HG03354 (cell line): ENCODE measurements at regions not wholly inside any gene's neighbourhood (a gene's known extent, or its start where the extent isn't known, plus 50 kb on each side); places are given as distances from the start of the nearest gene placed in this dataset.
A peak's percentile ranks its signal among the peaks of the same experiment; 100 is the strongest.

ENCODE experiments used
- ATAC-seq: cut with Tn5 transposase; IDR thresholded peaks from one replicate; pipeline ENCODE4 v1.9.1; 2021; ENCODE audit warnings: mild to moderate bottlenecking; ENCODE audit not compliant: unreplicated experiment, poor library complexity, severe bottlenecking

DNA sequence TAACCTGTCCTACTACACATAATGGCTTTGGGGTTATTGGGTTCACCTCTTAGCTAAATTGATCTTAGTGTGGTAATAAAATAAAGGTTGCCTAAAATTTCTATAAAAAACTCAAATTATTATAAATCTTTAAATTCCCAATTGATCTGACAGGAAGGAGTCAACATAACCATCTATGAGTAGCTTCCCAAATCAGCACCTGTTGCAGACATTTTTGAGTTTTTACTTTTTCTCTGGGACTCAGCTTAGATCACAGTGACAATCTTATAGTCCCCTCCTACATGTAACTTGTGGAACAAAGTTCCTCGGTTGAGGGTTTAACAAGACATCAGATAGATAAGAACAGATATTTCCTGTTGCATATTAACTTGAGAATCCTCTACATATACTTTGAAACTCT lies 601.0 kb downstream of the TUSC7 start:
- ATAC-seq = no peak

DNA sequence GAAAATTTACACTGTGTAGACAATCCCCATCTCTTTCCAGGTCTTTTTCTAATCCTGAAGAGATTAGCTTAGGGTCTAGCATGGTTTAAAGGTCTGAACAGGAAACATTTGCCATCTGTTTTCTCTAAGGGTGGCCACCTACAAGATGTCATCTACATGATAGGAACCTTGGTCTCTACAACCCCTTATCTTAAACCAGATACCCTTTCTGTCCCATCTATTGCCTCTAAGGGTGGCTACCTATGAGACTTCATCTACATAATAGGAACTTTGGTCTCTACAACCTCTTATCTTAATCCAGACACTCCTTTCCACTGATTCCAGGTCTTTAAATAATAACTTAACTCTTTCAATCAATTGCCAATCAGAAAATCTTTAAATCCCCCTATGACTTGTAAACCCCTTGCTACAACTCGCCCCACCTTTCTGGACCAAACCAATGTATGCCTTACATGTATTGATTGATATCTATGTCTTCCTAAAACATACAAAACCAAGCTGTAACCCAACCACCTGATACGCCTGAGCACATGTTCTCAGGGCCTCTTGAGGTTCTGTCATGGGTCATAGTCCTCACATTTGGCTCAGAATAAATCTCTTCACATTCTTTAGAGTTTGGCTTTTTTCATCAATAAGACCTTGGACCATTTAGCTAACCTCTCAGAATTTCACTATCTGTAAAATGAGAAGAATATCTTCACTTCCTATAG lies 605.0 kb downstream of the TUSC7 start:
- ATAC-seq = no peak

DNA sequence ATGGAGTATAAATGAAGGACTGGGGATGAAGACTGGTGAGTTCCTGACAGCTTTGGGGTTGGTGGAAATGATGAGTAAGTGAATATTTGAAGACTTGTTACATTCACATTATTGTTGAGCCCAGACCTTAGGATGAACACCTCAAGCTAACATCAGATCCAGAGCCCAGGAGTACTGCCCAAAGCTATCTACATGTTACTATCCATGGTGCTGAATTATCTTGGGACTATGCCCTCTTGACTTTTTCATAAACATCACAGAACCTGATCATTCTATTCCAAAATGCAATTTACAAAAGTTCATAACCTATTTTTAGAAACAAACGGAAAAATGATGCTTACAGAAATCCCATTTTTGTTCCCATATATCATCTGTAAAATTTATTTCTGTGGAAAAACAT lies 613.3 kb downstream of the TUSC7 start:
- no peak for ATAC-seq

DNA sequence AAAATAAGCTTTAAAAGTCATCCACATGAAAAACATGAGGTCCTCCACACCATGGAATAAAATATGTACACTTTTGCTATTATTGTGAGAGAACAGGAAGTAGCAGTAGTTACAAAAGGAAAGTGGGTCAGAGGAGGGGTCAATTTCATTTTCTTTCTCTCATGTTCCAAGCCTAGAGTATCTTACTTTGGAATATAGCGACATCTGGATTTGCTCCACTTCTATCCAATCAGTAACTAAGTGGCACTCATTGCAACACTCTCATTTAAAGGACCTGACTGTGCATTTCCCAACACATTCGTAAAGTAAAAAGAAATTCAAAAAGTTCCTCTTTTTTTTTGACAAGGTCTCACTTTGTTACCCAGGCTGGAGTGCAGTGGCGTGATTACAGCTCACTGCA lies 637.3 kb downstream of the TUSC7 start:
- no peak for ATAC-seq

DNA sequence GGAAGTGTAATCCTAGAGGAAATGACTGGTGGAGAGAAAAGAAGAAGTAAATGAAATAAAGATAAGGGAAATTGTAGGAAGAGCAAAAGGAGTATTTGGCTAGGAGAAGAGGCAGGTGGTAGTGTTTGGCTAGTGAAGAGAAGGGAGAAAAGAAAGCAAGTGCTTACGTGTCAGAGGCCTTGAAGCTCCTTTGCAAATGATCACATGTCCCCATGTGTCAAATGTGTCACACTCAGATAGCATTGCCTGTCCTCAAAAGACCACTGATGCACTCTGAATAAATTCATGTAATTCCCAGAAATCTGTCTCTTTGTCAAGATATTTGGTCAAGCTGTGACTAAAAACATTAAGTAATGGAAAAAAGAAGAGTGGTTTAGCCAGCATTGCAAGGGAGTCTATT lies 639.3 kb downstream of the TUSC7 start:
- ATAC-seq = no peak

DNA sequence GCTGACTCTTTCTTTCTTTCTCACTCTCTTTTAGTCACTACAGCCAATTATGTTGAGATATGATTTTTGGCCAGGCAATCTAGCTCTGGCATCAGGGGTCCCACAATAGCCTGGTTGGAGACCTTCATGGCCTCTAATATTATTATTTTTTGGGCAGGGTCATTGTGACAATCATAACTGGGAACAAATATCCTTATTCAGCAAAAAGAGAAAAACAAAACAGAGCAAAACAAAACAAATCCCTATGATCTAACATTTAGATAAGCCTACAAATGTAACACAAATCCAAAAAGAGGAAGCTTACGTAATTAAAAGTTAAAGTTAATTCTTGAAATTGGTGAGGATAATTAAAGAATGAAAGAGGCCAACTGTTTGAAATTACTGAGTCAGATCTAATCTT lies 640.0 kb downstream of the TUSC7 start:
- no peak for ATAC-seq

DNA sequence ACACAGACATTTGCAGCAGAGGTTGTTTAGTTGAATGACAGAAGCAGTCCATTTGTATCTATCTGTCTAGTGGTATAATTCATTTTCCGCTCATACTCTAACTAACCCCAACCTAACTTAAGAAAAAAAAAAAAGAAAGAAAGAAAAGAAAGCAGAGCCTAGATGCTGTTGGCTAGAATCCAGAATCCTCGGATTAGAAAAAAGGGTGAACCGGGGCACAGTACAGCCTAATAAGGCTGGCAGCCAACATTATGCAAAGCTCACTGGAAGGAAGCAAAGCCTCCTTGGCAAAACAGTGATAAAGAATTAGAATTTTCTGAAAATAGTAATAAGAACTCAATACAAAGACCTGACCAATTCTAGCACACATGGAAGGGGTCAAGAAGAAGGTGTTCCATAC lies 640.8 kb downstream of the TUSC7 start:
- no peak for ATAC-seq

DNA sequence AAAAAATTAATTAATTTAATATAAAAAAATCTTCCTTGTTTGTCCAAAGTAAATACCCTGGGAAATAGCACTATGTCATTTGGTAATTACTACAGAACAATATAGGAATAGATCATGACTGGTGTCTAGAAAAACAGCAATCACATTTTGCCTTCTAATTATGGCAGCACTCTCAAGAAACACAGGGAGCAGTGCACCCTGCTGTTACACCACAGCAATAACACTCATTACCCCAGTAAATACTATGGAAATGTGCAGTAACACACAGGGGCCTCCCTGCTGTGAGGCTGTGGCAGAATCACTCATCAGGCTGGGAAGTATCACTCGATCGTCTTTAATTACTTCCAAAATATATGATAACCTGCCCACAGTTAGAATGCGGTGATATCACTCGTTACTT lies 646.0 kb downstream of the TUSC7 start:
- peak; percentile 80 for ATAC-seq

DNA sequence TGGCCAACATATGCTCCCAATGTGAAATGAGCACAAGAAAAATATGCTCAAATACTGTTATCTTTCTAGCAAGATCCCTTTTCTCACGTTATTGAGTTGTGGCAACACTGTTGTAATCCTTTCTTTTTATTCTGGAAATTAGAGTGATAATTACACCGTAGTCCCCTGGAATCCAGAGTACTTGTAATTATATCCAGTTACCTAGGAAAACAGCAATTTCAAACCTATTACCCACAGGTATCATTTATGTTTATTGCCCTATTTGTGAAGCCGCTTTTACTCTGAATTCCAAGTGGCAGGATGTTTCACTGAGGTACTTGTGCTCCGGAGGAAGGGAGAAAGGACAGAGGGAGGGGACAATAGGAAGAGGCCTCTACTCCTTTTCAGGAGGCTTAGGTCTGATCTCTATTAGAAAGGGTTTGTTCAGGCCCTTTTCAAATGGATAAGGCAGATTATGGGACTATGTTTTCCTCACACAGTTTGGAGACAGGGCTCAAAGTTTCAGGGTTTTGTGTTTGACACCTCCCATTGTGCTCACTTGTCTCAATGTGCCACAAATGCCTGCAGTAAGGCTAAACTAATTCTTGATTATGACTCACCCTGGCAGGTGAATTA lies 646.6 kb downstream of the TUSC7 start:
- ATAC-seq = no peak

DNA sequence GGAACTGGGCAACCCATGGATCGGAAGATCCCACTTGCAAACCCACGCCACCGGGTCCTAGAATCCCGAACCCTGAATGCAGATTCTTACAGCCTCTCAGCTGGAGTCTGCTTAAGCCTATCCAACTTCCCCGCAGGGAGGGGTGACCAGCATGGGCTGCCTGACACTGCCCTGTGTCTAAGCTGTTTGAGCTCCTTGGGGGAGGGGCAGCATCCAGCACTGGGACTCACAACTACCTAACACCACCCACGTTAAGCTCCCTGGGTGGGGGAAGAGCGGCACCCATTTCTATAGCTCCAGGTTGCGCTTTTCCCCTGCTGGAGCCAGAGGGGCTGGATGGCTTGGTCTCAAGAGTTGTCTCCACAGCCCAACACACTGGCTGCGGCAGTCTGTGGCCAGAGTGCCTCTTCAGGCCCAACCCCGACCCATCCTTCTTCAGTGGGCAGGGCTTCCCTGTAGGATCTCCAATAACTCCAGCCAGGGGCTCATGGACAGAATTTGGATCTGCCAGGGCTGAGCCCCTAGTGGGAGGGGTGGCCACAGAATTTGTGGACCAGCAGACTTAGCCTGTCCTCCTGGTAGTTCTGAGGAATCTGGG lies 649.2 kb downstream of the TUSC7 start:
- ATAC-seq = no peak

DNA sequence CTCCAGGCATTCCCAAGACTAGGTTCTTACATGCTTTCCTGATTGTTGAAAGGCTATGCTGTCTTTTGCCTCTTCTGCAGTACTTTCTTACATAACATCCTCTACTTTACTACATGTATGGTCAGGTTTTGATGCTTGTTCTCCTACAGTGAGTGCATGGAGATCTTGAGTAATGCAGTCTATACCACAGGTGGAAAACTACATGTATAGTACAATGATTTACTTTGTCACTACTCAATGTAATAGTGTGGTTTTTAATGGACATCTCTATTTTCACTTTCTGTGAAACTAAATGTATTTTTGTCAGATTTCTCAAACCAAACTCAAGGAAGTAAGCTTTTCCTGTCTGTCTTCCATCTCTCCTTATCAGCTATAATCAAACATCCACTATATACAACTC lies 657.0 kb downstream of the TUSC7 start:
- peak; percentile 85 for ATAC-seq

DNA sequence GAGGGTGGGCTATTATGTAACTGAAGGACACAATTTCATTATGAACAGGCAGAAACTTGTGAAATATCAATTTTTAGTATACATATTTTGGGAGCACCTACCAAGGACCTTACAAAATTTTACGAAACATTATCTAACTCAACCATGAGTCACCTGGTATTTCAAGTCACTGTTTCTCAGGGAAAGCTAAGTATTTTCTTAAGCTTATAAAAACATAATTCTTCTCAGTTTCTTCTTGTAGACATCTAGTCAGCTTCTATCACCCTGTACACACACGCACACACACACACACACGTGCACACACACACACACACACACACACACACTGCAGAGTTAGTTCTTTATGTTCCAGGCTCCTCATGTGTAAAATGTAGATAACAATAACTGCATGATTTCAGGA lies 658.3 kb downstream of the TUSC7 start:
- ATAC-seq = no peak

DNA sequence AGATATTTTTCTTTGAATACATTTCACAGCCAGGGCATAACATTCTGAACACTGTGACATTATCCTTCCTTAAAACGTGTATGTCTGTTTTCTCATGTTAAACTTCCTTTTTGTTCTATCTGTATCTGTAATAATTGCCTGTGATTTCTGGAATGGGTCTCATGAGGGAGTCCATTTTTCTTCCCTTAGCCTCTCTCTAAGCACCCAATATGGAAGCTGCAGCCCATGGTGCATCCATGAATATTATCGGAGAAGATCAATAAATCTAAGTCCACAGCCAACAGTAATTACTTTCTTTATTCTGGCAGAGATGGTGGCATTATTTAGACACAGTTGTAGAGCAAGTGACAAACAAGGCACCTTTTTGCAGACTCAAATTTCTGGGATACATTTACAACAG lies 671.1 kb downstream of the TUSC7 start:
- no peak for ATAC-seq

DNA sequence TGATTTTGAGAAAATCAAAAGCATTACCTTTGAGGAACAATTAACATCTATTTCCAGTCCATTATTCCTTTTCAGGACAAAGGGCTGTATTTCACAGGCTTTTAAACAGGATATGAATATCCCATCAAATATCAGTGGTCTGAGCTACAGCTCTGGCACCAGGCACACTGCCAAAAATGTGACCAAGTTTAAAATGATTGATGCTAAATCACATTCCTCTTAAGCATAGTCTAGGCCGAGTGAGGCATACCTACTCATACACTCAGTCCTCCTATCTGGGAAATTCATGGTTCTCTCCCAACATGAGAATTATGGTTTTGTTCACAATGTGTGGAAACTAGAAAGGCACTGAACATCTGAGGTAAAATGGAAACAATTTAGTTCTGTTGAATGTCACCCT lies 683.5 kb downstream of the TUSC7 start:
- no peak for ATAC-seq

DNA sequence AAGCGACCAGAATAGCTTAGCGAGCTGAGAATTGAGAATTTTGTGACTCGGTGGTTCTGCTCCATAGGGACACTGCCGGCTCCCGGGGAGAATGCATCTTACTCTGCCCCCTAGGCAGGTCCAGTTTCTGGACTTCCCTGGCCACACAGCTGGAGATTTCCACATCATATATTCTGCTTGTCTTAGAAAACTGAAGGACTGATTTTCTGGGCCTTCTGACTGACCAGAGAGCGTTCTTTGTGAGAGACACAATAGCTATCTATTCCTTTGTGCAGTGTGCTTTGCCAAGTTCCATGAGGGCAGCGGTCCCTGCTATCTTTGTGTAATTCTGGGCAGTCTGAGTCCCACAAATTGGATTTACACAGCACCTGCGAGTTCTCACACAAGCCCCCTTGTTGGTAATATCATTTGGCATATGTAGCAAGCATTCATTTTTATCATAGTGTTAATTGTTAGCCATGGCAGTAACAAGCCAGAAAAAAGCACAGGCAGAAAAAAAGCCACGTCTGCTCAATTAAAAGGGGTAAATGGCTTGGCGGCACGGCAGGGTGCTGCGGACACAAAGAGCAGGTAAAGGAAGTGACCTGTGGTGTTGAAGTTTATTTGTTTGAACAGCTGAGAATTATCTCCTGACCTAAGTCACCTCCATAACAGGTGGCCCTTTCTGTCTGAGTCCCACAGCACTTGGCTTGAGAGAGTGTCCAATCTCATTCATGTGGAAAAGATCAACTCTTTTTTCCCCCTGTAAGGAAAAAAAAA lies 688.7 kb downstream of the TUSC7 start:
- ATAC-seq = no peak

DNA sequence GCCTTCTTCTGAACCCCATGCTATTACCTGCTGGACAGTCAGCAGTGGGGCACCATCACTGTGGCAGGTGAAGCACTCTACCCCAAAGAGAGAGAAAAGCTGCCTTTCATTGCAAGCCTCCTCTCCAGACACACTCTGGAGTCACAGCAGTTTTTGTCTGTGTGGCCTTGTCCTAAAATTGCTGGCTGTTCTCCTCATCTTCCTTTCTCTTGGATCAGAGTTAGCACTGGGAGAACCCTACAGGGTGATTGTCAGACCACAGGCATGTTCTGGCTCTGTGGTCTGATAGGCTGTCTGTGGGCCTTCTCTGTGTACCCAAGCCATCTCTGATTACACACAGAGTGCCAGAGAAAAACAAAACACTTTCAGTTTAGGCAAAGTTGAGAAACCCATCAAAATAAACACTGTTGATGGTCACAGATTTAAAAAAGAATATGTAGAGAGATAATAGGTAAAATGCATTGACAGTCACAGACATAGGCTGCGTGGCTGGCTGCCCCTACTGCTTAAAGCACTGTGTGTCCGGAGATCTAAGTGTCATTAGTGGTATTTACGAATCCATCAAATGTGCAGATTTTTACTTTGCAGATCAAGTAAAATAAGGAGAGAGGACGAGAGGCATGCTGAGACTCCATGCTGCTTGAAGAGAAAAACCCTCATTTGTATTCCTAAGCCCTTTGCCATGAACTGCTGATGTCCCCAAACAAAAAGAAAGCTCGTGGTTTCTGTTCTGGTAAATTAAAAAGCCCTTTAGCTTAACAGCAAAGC lies 689.9 kb downstream of the TUSC7 start:
- ATAC-seq = no peak

DNA sequence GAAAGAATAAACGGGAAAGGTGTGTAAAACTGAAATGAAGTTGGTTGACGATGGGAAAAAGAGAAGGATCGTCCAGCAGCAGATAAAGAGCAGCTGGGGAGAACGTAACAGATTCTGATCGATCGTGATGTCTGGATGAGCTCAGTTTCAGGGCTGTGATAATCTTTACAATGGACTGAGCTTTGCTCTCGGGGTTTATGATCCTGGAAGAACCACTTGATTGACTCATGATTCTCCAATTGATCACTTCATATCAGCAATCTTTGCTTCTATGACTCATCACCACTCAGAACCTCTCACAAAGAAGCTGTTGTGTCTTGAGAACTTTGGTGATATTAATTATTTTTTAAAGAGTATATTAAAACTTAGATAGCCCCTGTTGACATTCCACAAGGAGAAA lies 690.7 kb downstream of the TUSC7 start:
- ATAC-seq = no peak

DNA sequence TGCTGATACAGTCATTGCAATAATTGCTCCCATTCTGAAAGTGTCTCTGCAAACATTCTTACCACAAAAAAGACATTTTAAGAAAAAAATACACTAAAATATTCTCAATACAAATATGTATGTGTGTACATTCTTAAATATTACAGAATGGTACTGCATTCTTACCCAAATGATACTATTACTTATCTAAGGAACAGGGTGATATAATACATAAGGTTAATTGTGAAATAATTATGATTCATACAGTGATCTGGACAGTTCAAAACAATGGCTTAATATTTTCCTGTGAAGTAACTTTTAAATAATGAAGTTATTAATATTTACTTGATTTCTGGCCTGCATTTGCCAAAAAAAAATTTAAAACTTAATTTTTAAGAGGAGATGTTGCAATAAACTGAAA lies 694.6 kb downstream of the TUSC7 start:
- no peak for ATAC-seq

DNA sequence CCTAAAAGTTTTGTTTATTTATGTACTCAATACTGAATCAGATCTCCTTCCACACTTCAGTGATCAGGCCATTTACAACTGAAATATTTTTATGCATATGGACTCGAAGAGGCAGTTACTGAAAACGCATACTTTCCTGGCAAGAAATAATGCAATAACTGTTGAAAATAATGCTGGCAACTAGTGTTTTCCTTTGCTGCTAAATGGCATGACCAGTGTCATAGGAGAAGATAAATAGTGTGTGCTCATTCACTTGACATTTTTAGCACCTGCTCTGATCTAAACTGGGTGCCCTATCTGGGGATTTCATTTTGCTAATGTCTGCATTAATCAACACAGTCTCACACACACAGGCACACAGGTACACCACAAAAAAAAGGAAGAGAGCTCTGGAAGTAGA lies 695.2 kb downstream of the TUSC7 start:
- no peak for ATAC-seq

DNA sequence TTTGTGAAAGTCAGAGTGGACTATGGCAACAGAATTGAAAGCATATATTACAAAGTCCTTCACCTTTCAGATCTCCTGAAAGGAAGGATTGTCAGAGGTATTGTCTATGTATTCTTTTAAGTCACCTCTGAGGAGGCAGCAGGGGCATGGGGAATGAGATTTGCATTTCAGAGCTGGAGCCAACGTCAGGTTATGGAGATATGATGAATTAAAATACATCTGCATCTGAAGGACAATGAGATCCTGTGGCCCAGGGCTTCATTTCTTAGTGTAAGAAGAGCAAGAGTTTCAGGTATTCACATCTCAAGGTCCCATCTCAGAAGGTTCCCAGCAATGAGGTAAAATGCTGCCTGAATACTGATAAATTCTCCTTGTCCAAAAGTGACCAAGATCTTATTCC lies 695.8 kb downstream of the TUSC7 start:
- ATAC-seq = no peak
